Lung (tissue), 11 donors: ENCODE measurements at regions not wholly inside any gene's neighbourhood (a gene's known extent, or its start where the extent isn't known, plus 50 kb on each side); places are given as distances from the start of the nearest gene placed in this dataset.

Experiments used
- ATAC-seq: fragments of 200-7000 bp; cut with Tn5 transposase; one replicate; pipeline ENCODE4 v1.9.1; 2020; ENCODE audit warnings: moderate number of reproducible peaks; ENCODE audit not compliant: insufficient read depth, low FRiP score
- DNase-seq, 3 donors: peaks; one replicate each; pipeline ENCODE4 v3.0.0-alpha.2; 2013 to 2017
- H3K27ac ChIP-seq, 2 donors: one replicate each; pipeline ENCODE4 v1.5.1; 2013; ENCODE audit warnings: mild to moderate bottlenecking in 2 of 2, moderate library complexity in 2 of 2, control low read depth in 1 of 2, inconsistent platforms in 1 of 2, low read depth in 1 of 2, low read length in 1 of 2
- H3K27me3 ChIP-seq, 3 donors: one replicate each; pipeline ENCODE4 v1.5.1; 2013; ENCODE audit warnings: low read length in 2 of 3; ENCODE audit not compliant: control insufficient read depth in 3 of 3, insufficient read depth in 3 of 3
- H3K36me3 ChIP-seq, 4 donors: one replicate each; pipeline ENCODE4 v1.5.1; 2013; ENCODE audit warnings: low read length in 4 of 4, mild to moderate bottlenecking in 1 of 4, moderate library complexity in 1 of 4; ENCODE audit not compliant: control insufficient read depth in 4 of 4, insufficient read depth in 4 of 4
- H3K4me1 ChIP-seq, 5 donors: one replicate each; pipeline ENCODE4 v1.5.1; 2013; ENCODE audit warnings: low read length in 5 of 5, mild to moderate bottlenecking in 2 of 5, moderate library complexity in 1 of 5; ENCODE audit not compliant: control insufficient read depth in 5 of 5, insufficient read depth in 5 of 5
- H3K4me3 ChIP-seq: one replicate; pipeline ENCODE4 v1.5.1; 2013; ENCODE audit warnings: mild to moderate bottlenecking, control low read depth, moderate library complexity
- H3K9ac ChIP-seq, 2 donors: one replicate each; pipeline ENCODE4 v1.5.1; 2013; ENCODE audit warnings: low read length in 2 of 2, control low read depth in 1 of 2; ENCODE audit not compliant: insufficient read depth in 1 of 2
- H3K9me3 ChIP-seq, 4 donors: one replicate each; pipeline ENCODE4 v1.5.1; 2013; ENCODE audit warnings: low read length in 3 of 4, mild to moderate bottlenecking in 1 of 4, moderate library complexity in 1 of 4; ENCODE audit not compliant: control insufficient read depth in 4 of 4, insufficient read depth in 3 of 4
- WGBS, 2 donors: extraction: QIAGEN DNeasy Blood & Tissue Kit; methylation state at CpG; one replicate each; pipeline ENCODE4 v1.1.7; 2013; 5-methylcytosine and 5-hydroxymethylcytosine counted together
- TF ChIP-seq, protein P1 (sequence below): IDR thresholded peaks from 2 replicates; pipeline ENCODE4 v1.5.1; 2012; ENCODE audit warnings: mild to moderate bottlenecking; ENCODE audit errors: control extremely low read depth, extremely low read depth
- donor health status: control.
- donor health status: control.
- donor health status: Bipolar disorder and iron deficiency.
- donor health status: healthy.
- donor health status: DM: yes; HTN: yes; CAD: no.

DNA sequence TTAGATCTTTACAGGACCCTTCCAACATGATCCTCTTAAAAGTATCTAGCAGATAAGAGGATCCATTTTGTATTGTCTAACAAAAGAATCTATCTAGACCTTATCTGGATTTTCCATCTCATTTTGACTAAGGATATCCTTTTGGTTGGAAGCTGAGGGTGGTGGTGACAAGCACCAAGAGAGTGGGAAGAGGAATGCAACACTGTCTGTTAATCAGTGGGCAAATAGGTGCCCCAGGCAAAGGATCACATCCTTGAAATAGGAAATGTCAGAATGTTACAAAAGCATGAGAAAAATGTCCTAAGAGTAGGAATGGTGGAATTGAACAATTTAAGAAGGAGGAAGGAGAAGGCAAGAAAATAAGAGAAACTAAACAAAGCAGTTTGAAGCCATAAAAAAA, 420.7 kb upstream of the CNTN3 start:
- DNase-seq: no peak
- Histone ChIP-seq H3K27ac (no peak overlapping the region), H3K36me3 (no peaks in the 10 kb centered on the region), H3K9me3 (no peaks in the 10 kb centered on the region), H3K27me3 (no peaks in the 10 kb centered on the region), H3K9ac (no peak overlapping the region), H3K4me3 (no peak overlapping the region), H3K4me1 (no peaks in the 10 kb centered on the region)
- TF ChIP-seq, protein P1, sequence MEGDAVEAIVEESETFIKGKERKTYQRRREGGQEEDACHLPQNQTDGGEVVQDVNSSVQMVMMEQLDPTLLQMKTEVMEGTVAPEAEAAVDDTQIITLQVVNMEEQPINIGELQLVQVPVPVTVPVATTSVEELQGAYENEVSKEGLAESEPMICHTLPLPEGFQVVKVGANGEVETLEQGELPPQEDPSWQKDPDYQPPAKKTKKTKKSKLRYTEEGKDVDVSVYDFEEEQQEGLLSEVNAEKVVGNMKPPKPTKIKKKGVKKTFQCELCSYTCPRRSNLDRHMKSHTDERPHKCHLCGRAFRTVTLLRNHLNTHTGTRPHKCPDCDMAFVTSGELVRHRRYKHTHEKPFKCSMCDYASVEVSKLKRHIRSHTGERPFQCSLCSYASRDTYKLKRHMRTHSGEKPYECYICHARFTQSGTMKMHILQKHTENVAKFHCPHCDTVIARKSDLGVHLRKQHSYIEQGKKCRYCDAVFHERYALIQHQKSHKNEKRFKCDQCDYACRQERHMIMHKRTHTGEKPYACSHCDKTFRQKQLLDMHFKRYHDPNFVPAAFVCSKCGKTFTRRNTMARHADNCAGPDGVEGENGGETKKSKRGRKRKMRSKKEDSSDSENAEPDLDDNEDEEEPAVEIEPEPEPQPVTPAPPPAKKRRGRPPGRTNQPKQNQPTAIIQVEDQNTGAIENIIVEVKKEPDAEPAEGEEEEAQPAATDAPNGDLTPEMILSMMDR: no peak
- no peak for ATAC-seq

DNA sequence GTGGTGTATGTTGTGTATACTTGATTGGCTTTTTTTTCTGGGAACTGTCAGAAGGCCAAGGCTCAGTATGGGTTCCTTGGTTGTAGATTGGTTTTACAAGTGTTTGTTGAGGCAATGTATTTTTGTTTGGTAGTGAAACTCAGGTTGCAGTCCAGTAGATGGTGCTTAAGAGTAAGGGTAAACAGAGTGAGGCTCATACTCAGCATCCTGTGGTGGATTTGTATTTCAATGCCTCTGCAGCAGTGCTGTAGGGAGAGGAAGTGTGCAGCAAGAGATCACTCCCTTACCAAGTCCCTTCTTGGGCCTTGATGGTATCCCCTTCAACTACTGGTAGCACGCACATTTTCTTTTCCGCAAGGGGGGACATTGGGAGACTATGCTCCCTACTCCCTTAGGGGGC, 428.5 kb upstream of the CNTN3 start:
- Histone ChIP-seq H3K4me1 (no peaks in the 10 kb centered on the region), H3K9me3 (peaks cover 0 to 10% (median 5%) of the 10 kb centered on the region in 4 donors), H3K27ac (no peak overlapping the region), H3K36me3 (no peaks in the 10 kb centered on the region), H3K4me3 (no peak overlapping the region), H3K27me3 (no peaks in the 10 kb centered on the region), H3K9ac (no peak overlapping the region)
- ATAC-seq: no peak
- DNase-seq: no peak
- TF ChIP-seq, protein P1: no peak
- WGBS, 2 donors: 96 to 98% methylated on average over 2 of the region's 2 CpGs

DNA sequence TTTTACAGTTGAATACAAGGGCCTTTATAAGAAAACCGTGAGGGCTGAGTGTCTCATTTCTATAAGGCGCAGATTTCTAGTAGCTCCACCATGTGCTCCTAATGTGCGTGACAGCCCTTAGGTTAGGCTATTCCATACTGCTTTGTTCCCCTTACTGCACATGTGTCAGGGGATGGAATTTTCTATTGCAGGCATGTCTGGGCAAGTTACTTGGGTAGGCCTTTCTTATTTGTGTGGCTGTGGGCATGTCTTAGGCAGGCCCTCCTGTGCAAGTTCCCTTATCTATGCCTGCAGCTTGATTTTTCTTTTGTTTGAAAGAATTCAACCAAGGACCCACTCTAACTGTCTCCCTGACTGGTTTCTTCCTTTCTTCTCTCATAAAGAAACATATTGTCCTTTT, 434.2 kb upstream of the CNTN3 start:
- H3K27ac ChIP-seq: no peak overlapping the region
- no peak overlapping the region for H3K9ac ChIP-seq
- no peak overlapping the region for H3K4me3 ChIP-seq
- TF ChIP-seq, protein P1: no peak
- 76 to 77% methylated on average over 3 of the region's 3 CpGs for WGBS, 2 donors
- ATAC-seq (no peak), DNase-seq (no peak)
- no peaks in the 10 kb centered on the region for H3K4me1 ChIP-seq
- no peaks in the 10 kb centered on the region for H3K27me3 ChIP-seq
- peaks cover 0 to 9% (median 2%) of the 10 kb centered on the region in 4 donors for H3K9me3 ChIP-seq
- no peaks in the 10 kb centered on the region for H3K36me3 ChIP-seq

DNA sequence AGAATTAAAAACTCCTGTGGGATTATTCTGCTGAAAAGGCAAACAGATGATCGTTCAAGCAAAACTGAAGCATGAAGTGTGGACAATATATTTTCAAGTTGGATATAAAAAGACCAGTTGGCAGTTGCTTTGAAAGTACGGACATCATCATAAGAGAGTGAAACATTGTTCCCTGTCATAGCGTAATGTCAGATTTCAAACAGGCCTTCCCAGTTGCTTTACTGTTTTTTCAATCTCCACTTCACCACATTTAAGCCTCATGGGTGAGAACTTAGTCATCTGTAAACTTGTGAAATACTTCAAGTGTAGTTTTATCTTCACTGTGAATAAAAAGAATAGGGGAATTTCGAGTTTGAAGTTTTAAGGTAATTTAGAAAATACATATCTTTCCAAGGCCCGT, 435.1 kb upstream of the CNTN3 start:
- ATAC-seq: no peak
- 77 to 80% methylated on average over 5 of the region's 5 CpGs for WGBS, 2 donors
- Histone ChIP-seq H3K27ac (no peak overlapping the region), H3K36me3 (no peaks in the 10 kb centered on the region), H3K27me3 (no peaks in the 10 kb centered on the region), H3K4me3 (no peak overlapping the region), H3K4me1 (no peaks in the 10 kb centered on the region), H3K9ac (no peak overlapping the region), H3K9me3 (peaks cover 0 to 4% (median 1%) of the 10 kb centered on the region in 4 donors)
- TF ChIP-seq, protein P1: no peak
- no peak for DNase-seq
